GM12892 (cell line): ENCODE measurements at regions not wholly inside any gene's neighbourhood (a gene's known extent, or its start where the extent isn't known, plus 50 kb on each side); places are given as distances from the start of the nearest gene placed in this dataset.

Experiments used
- POLR2A ChIP-seq: IDR thresholded peaks from 2 replicates; pipeline ENCODE4 v1.6.1; 2011; ENCODE audit warnings: low read depth, low read length, control low read depth
- POLR2AphosphoS5 ChIP-seq: IDR thresholded peaks from 2 replicates; pipeline ENCODE4 v1.6.1; 2011; ENCODE audit warnings: low read depth, low read length, control low read depth
- TAF1 ChIP-seq: IDR thresholded peaks from 2 replicates; pipeline ENCODE4 v1.6.1; 2011; ENCODE audit warnings: low read depth, mild to moderate bottlenecking, control low read depth, low read length, borderline replicate concordance

- TF ChIP-seq POLR2AphosphoS5, result no peak
- TF ChIP-seq POLR2A, result no peak
- no peak for TF ChIP-seq TAF1
These were observed 65.0 kb upstream of the ONECUT1 start for GRCh38 chr15:52855157-52855556.
